Iris pigment epithelial cell (primary cell): ENCODE measurements at regions not wholly inside any gene's neighbourhood (a gene's known extent, or its start where the extent isn't known, plus 50 kb on each side); places are given as distances from the start of the nearest gene placed in this dataset.
A peak's percentile ranks its signal among the peaks of the same experiment; 100 is the strongest.

Source experiments
- DNase-seq: peaks from one replicate; pipeline ENCODE4 v3.0.0-alpha.2; 2011; ENCODE audit warnings: low read depth

GRCh38 chr3:66692042-66692765, 191.4 kb upstream of the LRIG1 start:
- no peak for DNase-seq

- DNase-seq, result no peak
These were observed 191.9 kb upstream of the LRIG1 start for GRCh38 chr3:66692766-66693150.

DNA sequence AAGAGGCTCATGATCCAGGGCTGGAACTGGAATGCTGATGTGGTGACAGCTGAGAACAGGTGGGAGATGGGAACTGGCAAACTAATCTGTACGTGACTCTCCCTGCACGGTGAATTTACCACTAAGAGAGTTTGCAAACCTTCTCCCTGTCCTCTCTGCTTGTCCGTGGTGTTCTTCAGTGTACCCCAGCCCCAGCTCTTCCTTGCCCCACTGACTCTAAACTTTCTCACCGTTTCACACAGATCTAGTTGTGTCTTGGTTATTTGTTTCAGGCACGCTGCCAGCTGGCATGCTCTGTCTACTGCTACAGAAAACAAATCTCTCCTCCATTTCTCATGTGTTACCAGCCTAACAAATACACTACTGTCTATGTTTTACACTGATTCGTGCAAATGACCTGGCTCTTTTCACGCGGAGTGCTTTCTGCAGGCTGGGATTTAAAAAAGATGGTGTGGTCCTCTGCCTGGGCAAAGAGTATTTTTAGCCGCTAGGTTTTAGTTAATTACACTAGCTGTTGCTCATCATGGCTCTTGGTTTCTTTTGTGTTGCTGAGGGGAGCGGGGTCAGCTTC, 192.7 kb upstream of the LRIG1 start:
- DNase-seq, result peak; percentile 73

GRCh38 chr3:66702126-66702525, 201.3 kb upstream of the LRIG1 start:
- no peak for DNase-seq

DNA sequence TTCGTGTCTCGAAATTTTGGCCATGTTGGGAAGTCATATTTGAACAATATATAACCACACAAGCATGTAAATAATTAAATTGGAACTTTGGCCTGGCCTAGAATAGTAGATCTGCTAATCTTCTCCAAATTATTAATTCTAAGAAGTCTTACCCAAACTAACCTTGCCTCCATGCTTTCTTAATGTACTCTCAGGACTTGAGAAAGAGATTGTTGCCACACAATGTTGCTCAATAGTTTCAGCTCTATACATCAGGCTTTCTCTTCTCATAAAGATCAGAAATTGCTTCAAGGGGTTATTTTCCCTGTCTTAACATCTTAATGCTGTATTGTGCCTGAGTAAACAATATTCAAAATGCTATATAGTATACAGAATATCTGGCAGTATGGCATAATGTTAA, 202.7 kb upstream of the LRIG1 start:
- peak; percentile 55 for DNase-seq

GRCh38 chr3:66705076-66705475, 204.3 kb upstream of the LRIG1 start:
- DNase-seq, result no peak

GRCh38 chr3:66706890-66707289, 206.1 kb upstream of the LRIG1 start:
- DNase-seq, result no peak

DNA sequence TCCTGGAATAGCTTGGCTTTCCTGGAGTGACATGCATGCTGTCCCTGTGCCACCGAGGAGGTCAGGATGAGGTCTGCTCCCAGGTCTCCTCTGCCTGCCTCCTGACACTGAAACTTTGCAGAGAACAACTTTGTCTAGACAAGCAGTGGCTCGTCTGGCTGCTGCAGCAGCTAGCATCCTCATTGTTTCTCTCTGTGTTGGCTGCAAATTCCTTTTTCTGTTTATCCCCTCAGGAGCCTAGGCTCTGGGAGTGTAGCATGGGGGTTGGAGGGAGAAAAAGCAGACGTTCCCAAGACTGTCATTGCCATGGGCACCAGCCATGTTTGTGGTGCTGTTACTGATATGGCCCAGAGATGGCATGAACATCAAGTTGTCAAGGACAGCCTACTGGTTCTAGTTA, 208.7 kb upstream of the LRIG1 start:
- no peak for DNase-seq

- DNase-seq, result no peak
These were observed 211.4 kb upstream of the LRIG1 start for GRCh38 chr3:66712210-66712609.

DNA sequence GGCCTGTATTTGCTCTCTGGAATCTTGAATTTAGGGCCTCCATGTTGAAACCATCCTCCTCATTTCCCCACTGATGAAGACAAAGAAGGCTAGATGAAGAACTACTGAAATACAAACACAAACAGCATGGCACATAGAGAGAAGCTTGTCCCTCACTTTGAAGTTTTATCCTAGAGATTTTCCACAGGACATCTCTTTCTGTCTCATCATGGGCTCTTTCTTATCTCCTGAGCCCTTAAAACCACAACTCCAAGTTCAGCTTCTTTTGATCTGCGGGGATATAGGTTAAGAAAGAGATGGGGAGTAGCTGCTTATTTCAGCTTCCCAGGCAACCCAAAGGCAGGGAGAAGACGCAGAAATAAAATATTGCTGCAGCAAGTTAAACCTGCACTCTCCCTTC, 213.1 kb upstream of the LRIG1 start:
- DNase-seq, result no peak

DNA sequence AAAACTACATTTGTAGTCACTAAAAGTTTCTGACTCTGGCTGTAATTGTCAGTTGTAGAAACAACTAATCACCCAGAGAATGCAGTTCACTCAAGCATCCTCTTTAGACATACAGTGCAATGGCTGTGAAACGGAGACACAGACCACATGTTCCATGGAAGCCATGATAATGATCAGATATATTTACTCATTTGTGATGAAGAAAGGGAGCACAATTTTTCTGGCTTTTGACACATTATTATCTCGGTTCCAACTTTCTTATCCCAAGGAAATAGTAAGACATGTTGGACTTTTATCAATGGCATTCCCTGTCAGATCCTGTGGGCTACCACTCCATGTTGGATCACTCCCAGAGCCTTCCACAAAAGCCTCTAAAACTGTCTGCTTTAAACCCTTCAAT, 215.0 kb upstream of the LRIG1 start:
- DNase-seq, result no peak

DNA sequence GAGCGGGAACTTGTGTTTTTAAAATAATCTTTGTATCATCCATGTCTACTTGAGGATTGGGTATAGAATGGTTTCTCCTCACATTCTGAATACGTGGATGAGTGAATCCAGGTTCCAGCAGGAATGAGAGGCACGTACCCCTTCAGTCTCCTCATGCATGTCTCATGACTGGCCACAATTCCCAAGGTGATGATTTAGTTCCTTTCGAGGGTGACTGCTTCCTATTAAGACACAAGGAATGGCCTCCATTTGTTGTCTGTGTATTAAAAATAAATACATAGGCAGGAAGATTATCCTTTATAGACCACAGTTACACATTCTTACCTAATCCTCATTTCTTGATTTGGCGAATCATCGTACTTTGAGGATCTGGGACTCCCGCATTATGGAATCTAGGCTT, 217.0 kb upstream of the LRIG1 start:
- no peak for DNase-seq

GRCh38 chr3:66719796-66720356, 219.1 kb upstream of the LRIG1 start:
- no peak for DNase-seq

DNA sequence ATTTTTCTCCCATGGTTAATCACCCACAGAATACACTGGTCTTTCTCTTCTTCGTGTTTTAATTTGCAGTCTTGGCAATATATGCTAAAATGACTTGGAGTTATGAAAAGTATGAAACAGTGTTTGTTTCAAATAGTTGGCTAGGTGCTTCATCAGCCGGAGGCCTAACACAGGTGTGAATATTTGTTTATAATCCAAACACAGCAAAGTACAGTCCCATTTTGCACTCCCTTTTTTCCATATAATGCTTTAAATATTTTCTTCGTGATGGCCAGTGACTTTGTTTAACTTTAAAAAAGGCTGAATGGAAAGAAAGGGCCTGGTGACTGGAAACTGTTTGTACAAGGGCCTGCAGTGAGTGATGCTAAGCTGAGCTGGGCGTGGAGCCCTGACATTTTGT, 219.7 kb upstream of the LRIG1 start:
- no peak for DNase-seq

- DNase-seq, result peak; percentile 75
These were observed 221.9 kb upstream of the LRIG1 start for GRCh38 chr3:66722675-66723074.

DNA sequence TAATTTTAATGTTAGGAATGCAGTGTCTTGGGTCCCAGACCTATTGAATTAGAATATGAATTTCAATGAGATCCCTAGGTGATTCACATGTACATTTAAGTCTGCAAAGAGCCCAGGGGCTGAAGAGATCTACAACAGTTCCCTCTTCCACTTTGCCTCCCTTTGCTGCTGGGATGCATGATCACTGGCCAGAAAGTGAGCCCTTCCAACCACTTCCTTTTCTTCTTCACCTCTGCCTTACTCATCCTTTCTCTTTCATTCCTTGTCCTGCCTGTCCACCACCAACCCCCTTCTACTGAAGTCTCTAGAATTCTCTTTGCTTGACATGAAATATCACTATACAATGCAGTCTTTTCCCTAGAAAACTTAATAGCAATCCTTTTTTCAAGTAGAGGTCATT, 222.4 kb upstream of the LRIG1 start:
- peak; percentile 10 for DNase-seq

- no peak for DNase-seq
These were observed 229.0 kb upstream of the LRIG1 start for GRCh38 chr3:66729687-66730393.

DNA sequence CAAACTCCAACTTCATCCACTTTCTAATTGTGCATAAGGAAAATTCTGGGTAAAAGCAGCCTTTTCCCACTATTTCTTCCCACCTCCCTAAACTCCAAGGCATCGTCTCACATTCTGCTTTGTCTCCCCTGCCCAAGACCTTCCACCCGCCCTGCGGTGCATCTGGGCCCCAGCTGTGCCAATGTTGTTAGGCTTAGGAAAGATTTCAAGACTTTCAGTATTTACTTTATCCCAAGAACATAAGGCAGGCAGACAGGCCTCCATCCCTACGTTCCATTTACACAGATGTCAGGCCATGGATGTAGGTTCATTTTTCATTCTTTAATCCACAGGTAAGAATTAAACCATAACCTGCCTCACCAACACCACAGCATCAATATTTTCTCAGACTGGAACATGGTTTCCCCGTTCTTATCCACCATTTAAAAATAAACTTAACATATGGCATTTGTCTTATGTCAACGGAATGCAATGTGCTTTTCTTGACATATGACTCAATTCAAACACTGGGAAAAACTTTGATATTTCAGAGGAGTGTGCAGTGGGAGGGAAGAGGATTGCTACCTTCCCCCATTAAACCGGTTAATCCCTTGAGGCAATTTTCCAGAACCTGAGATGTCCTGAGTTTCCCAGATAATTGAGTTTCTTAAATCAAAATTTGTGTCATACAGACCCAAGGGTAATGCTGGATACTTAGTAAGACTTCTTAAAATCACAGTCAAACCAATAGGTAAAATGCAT, 238.0 kb upstream of the LRIG1 start:
- DNase-seq, result peak; percentile 70

GRCh38 chr3:66740260-66740659, 239.4 kb upstream of the LRIG1 start:
- no peak for DNase-seq

GRCh38 chr3:66744521-66744920, 243.7 kb upstream of the LRIG1 start:
- DNase-seq, result no peak

- DNase-seq, result peak; percentile 11
These were observed 244.2 kb upstream of the LRIG1 start for GRCh38 chr3:66744986-66745385.

DNA sequence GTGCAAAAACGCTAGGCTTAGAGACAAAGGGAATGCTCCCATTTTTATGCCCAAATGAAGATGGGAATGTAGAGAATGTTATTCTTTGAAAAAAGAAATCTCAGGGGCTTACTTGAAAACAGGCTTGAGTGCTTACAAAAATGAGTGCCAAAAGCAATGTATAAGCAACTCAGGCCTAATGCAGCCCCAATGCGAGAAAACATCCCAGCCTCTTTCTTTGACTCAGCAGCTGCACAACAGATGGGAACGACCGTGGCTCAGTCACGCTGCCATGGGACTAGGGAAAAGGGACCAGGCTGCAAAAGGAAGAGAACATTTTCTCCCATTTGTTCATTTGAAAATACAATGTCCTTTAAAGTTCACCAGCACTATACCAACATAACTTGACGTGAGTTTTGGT, 246.4 kb upstream of the LRIG1 start:
- DNase-seq, result no peak

GRCh38 chr3:66747696-66748095, 246.9 kb upstream of the LRIG1 start:
- no peak for DNase-seq
